ENCODE measurements at regions not wholly inside any gene's neighbourhood (a gene's known extent, or its start where the extent isn't known, plus 50 kb on each side); places are given as distances from the start of the nearest gene placed in this dataset.

GRCh38 chr9:35553670-35554543, 51.2 kb upstream of the TESK1 start (continued):
- no peak for TF ChIP-seq GABPA (IDR thresholded peaks at IDR 0.05; ENCODE audit: borderline replicate concordance, insufficient read depth, low read length)

All from H1 (cell line).